HK-2 (cell line): ENCODE measurements at regions not wholly inside any gene's neighbourhood (a gene's known extent, or its start where the extent isn't known, plus 50 kb on each side); places are given as distances from the start of the nearest gene placed in this dataset.
A peak's percentile ranks its signal among the peaks of the same experiment; 100 is the strongest.
"Not testable (repeated sequence)": the region's sequence is repeated elsewhere in the genome, so short reads cannot be mapped to it uniquely, and the experiment has no call there.

Source experiments
- DNase-seq: peaks from one replicate; pipeline ENCODE4 v3.0.0-alpha.2; 2018; ENCODE audit not compliant: unreplicated experiment

GRCh38 chr11:37511425-37511933 lies 913.4 kb upstream of the RAG2 start:
- no peak for DNase-seq

GRCh38 chr11:37509506-37509905 lies 911.5 kb upstream of the RAG2 start:
- DNase-seq, result no peak

GRCh38 chr11:37506531-37506930 lies 908.5 kb upstream of the RAG2 start:
- DNase-seq, result no peak

- no peak for DNase-seq
Measured at GRCh38 chr11:37505406-37505805, 907.4 kb upstream of the RAG2 start.

GRCh38 chr11:37504921-37505320 lies 906.9 kb upstream of the RAG2 start:
- no peak for DNase-seq

- DNase-seq, result peak; percentile 18
Measured at GRCh38 chr11:37504060-37504611, 906.1 kb upstream of the RAG2 start.

- DNase-seq, result no peak
Measured at GRCh38 chr11:37503411-37504059, 905.5 kb upstream of the RAG2 start.

- no peak for DNase-seq
Measured at GRCh38 chr11:37502202-37502601, 904.2 kb upstream of the RAG2 start.

- DNase-seq, result no peak
Measured at GRCh38 chr11:37500425-37500824, 902.4 kb upstream of the RAG2 start.

- no peak for DNase-seq
Measured at GRCh38 chr11:37497326-37497725, 899.3 kb upstream of the RAG2 start.

GRCh38 chr11:37496201-37496600 lies 898.2 kb upstream of the RAG2 start:
- no peak for DNase-seq

GRCh38 chr11:37484298-37484697 lies 886.3 kb upstream of the RAG2 start:
- DNase-seq, result no peak

GRCh38 chr11:37483761-37484160 lies 885.7 kb upstream of the RAG2 start:
- DNase-seq, result no peak

GRCh38 chr11:37474889-37475288 lies 876.9 kb upstream of the RAG2 start:
- no peak for DNase-seq

GRCh38 chr11:37468344-37468743 lies 870.3 kb upstream of the RAG2 start:
- DNase-seq, result no peak

- DNase-seq, result no peak
Measured at GRCh38 chr11:37465221-37465620, 867.2 kb upstream of the RAG2 start.

- DNase-seq, result no peak
Measured at GRCh38 chr11:37459456-37459855, 861.4 kb upstream of the RAG2 start.

- no peak for DNase-seq
Measured at GRCh38 chr11:37456746-37457145, 858.7 kb upstream of the RAG2 start.

- no peak for DNase-seq
Measured at GRCh38 chr11:37451903-37452302, 853.9 kb upstream of the RAG2 start.

- DNase-seq, result no peak
Measured at GRCh38 chr11:37450613-37451012, 852.6 kb upstream of the RAG2 start.

- DNase-seq, result no peak
Measured at GRCh38 chr11:37449146-37449545, 851.1 kb upstream of the RAG2 start.

GRCh38 chr11:37442576-37442975 lies 844.5 kb upstream of the RAG2 start:
- no peak for DNase-seq

GRCh38 chr11:37431633-37432230 lies 833.7 kb upstream of the RAG2 start:
- not testable (repeated sequence) for DNase-seq
